ENCODE measurements at regions not wholly inside any gene's neighbourhood (a gene's known extent, or its start where the extent isn't known, plus 50 kb on each side); places are given as distances from the start of the nearest gene placed in this dataset.

DNA sequence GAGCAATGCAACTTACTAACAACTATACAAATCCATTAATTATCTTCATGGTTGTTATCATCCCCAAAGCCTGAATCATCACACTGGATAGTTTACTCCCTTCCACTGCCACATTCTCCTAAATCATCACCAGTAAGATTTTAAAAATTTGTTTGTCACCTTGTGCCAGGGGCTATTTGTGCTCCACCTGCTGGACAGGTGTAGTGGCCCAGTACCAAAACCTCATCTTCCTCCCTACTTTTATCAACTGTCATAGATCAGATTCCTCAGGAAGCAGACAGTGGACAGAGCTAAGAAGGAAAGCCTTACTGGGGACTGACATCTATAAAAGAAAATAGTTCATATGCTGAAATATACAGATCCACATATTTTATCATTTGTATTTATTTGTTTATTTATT lies 280.4 kb downstream of the CDH11 start:
- ChIA-PET POLR2A (interaction anchor here (0.6 kb wide), 1 partner anchor 1492 kb away, joined by 3 read pairs; no protein-coding TSS in a partner anchor), SMC1A (ENCODE audit: uncharacterized antibody, unreplicated experiment) (no interaction called here), CTCF (no interaction called here), RAD21 (ENCODE audit: unreplicated experiment) (no interaction called here)
- Histone ChIP-seq H4K20me1 (ENCODE audit: control insufficient read depth, insufficient read depth) (no peaks in the 10 kb centered on the region), H3K9ac (ENCODE audit: control insufficient read depth, insufficient read depth, low read length) (no peak overlapping the region), H3K27ac (ENCODE audit: control insufficient read depth, insufficient read depth) (no peak overlapping the region), H2AFZ (ENCODE audit: control insufficient read depth, low read depth, low read length) (no peak overlapping the region), H3K4me2 (ENCODE audit: control insufficient read depth, insufficient read depth) (no peak overlapping the region), H3K9me3 (replicated peaks; ENCODE audit: control insufficient read depth, insufficient read depth, low read length) (no peaks in the 10 kb centered on the region), H3K79me2 (ENCODE audit: control insufficient read depth, insufficient read depth, low read length) (no peaks in the 10 kb centered on the region), H3K27me3 (replicated peaks in 1 of 2; ENCODE audit: control insufficient read depth in 2 of 2, insufficient read depth in 2 of 2, low read length in 1 of 2) (no peaks in the 10 kb centered on the region), H3K36me3 (ENCODE audit: control insufficient read depth in 2 of 2, insufficient read depth in 2 of 2, low read length in 1 of 2) (no peaks in the 10 kb centered on the region), H3K4me3 (no peak overlapping the region), H3K4me1 (ENCODE audit: control insufficient read depth, insufficient read depth, low read length) (no peaks in the 10 kb centered on the region)
- FAIRE-seq (no peak), ATAC-seq (no peak), DNase-seq (ENCODE audit: low read depth, low spot score) (no peak)
- in situ Hi-C loops (cut with MboI), result no loop called here
- BruUV-seq (replicated peaks), result no TSS peak
- intact Hi-C loops (cut with micrococcal nuclease; ENCODE audit: unreplicated experiment), result no loop called here
- TF ChIP-seq, protein P1, sequence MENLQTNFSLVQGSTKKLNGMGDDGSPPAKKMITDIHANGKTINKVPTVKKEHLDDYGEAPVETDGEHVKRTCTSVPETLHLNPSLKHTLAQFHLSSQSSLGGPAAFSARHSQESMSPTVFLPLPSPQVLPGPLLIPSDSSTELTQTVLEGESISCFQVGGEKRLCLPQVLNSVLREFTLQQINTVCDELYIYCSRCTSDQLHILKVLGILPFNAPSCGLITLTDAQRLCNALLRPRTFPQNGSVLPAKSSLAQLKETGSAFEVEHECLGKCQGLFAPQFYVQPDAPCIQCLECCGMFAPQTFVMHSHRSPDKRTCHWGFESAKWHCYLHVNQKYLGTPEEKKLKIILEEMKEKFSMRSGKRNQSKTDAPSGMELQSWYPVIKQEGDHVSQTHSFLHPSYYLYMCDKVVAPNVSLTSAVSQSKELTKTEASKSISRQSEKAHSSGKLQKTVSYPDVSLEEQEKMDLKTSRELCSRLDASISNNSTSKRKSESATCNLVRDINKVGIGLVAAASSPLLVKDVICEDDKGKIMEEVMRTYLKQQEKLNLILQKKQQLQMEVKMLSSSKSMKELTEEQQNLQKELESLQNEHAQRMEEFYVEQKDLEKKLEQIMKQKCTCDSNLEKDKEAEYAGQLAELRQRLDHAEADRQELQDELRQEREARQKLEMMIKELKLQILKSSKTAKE (IDR thresholded peaks at IDR 0.05; ENCODE audit: low read depth, poor library complexity, severe bottlenecking), result no peak
- no peak for TF ChIP-seq HDAC2 (IDR thresholded peaks at IDR 0.05)
- TF ChIP-seq ZNF207 (IDR thresholded peaks at IDR 0.05; ENCODE audit: borderline replicate concordance), result no peak
- no peak for TF ChIP-seq CHD1 (IDR thresholded peaks at IDR 0.05; ENCODE audit: low read depth, low read length)
- no peak for TF ChIP-seq ETV6 (conservative IDR thresholded peaks at IDR 0.05 in 1 of 2, IDR thresholded peaks at IDR 0.05 in 1 of 2; ENCODE audit: borderline replicate concordance in 1 of 2, low read depth in 1 of 2)
- no peak for TF ChIP-seq EED (IDR thresholded peaks at IDR 0.05; ENCODE audit: low read depth)
- no peak for TF ChIP-seq ZSCAN29 (IDR thresholded peaks at IDR 0.05)
- no peak for TF ChIP-seq LARP7 (IDR thresholded peaks at IDR 0.05)
- TF ChIP-seq KAT2A (conservative IDR thresholded peaks at IDR 0.05; ENCODE audit: control insufficient read depth, low read depth, low read length), result no peak
- no peak for TF ChIP-seq KLF5 (IDR thresholded peaks at IDR 0.05; ENCODE audit: partially characterized antibody)
- TF ChIP-seq NFXL1 (IDR thresholded peaks at IDR 0.05; ENCODE audit: borderline replicate concordance), result no peak
- no peak for TF ChIP-seq SREBF1 (IDR thresholded peaks at IDR 0.05; ENCODE audit: low read length)
- no peak for TF ChIP-seq TAF1 (IDR thresholded peaks at IDR 0.05; ENCODE audit: borderline replicate concordance, low read depth, low read length)
- TF ChIP-seq CBFB (IDR thresholded peaks at IDR 0.05; ENCODE audit: low read depth), result no peak
- no peak for TF ChIP-seq CHD2 (IDR thresholded peaks at IDR 0.05; ENCODE audit: borderline replicate concordance, low read depth, low read length)
